ENCODE measurements at regions not wholly inside any gene's neighbourhood (a gene's known extent, or its start where the extent isn't known, plus 50 kb on each side); places are given as distances from the start of the nearest gene placed in this dataset.
"Not testable (repeated sequence)": the region's sequence is repeated elsewhere in the genome, so short reads cannot be mapped to it uniquely, and the experiment has no call there.

- Mint-ChIP-seq H3K36me3 (no peaks in the 10 kb centered on the region), H3K4me1 (no peaks in the 10 kb centered on the region), H3K9me3 (no peaks in the 10 kb centered on the region), H3K27ac (no peak overlapping the region), H3K27me3 (peaks cover 6% of the 10 kb centered on the region), H3K4me3 (no peak overlapping the region)
Measured at GRCh38 chr2:39920307-39920801, 141.3 kb upstream of the THUMPD2 start.

- no peak overlapping the region for H3K4me3 Mint-ChIP-seq
- no peak overlapping the region for H3K27ac Mint-ChIP-seq
- H3K27me3 Mint-ChIP-seq = peaks cover 6% of the 10 kb centered on the region
- no peaks in the 10 kb centered on the region for H3K36me3 Mint-ChIP-seq
- no peaks in the 10 kb centered on the region for H3K4me1 Mint-ChIP-seq
- H3K9me3 Mint-ChIP-seq = no peaks in the 10 kb centered on the region
Measured at GRCh38 chr2:39919511-39920306, 140.7 kb upstream of the THUMPD2 start.

DNA sequence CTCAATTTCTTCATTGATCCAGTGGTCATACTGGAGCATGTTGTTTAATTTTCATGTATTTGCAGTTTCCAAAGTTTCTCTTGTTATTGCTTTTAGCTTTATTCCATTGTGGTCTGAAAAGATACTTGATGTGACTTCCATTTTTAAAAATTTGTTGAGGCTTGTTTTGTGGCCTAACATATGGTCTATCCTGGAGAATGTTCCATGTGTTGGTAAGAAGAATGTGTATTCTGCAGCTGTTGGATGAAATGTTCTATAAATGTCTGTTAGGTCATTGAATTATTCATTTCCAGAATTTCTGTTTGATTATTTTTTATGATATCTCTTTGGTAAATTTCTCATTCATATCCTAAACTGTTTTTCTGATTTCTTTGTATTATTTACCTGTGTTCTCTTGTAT, 139.8 kb upstream of the THUMPD2 start:
- no peaks in the 10 kb centered on the region for H3K4me1 Mint-ChIP-seq
- peaks cover 6% of the 10 kb centered on the region for H3K27me3 Mint-ChIP-seq
- no peaks in the 10 kb centered on the region for H3K9me3 Mint-ChIP-seq
- no peaks in the 10 kb centered on the region for H3K36me3 Mint-ChIP-seq
- H3K27ac Mint-ChIP-seq = no peak overlapping the region
- H3K4me3 Mint-ChIP-seq = no peak overlapping the region

- not testable (repeated sequence) for H3K4me1 Mint-ChIP-seq
Measured at GRCh38 chr2:39917371-39917770, 138.3 kb upstream of the THUMPD2 start.

DNA sequence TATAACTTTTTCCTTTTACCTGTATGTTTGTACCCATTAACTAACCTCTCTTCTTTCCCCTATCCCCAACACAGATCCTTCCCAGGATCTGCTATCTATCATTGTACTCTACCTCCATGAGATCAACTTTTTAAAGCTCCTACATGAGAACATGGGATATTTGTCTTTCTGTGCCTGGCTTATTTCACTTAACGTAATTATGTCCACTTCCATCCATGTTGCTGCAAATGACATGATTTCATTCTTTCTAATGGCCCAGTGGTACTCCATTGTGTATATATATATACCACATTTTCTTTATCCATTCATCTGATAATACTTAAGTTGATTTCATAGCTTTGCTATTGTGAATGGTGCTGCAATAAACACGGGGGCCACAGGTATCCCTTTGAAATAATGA, 135.9 kb upstream of the THUMPD2 start:
- Mint-ChIP-seq H3K36me3 (no peaks in the 10 kb centered on the region), H3K4me1 (no peaks in the 10 kb centered on the region), H3K9me3 (no peaks in the 10 kb centered on the region), H3K27ac (no peak overlapping the region), H3K4me3 (no peak overlapping the region), H3K27me3 (peaks cover 8% of the 10 kb centered on the region)

More at GRCh38 chr2:39917371-39917770, 138.3 kb upstream of the THUMPD2 start:
- not testable (repeated sequence) for H3K9me3 Mint-ChIP-seq, H3K27ac Mint-ChIP-seq, H3K27me3 Mint-ChIP-seq, H3K4me3 Mint-ChIP-seq, H3K36me3 Mint-ChIP-seq

GRCh38 chr2:39913648-39914461, 134.8 kb upstream of the THUMPD2 start:
- no peaks in the 10 kb centered on the region for H3K9me3 Mint-ChIP-seq
- no peaks in the 10 kb centered on the region for H3K4me1 Mint-ChIP-seq
- no peak overlapping the region for H3K4me3 Mint-ChIP-seq
- no peaks in the 10 kb centered on the region for H3K36me3 Mint-ChIP-seq
- peaks cover 6% of the 10 kb centered on the region for H3K27me3 Mint-ChIP-seq
- no peak overlapping the region for H3K27ac Mint-ChIP-seq

- H3K27ac Mint-ChIP-seq = no peak overlapping the region
- no peaks in the 10 kb centered on the region for H3K9me3 Mint-ChIP-seq
- H3K4me1 Mint-ChIP-seq = no peaks in the 10 kb centered on the region
- H3K4me3 Mint-ChIP-seq = no peak overlapping the region
- H3K36me3 Mint-ChIP-seq = no peaks in the 10 kb centered on the region
- peaks cover 5% of the 10 kb centered on the region for H3K27me3 Mint-ChIP-seq
Measured at GRCh38 chr2:39902103-39902502, 123.0 kb upstream of the THUMPD2 start.

GRCh38 chr2:39898934-39899333, 119.9 kb upstream of the THUMPD2 start:
- Mint-ChIP-seq H3K27me3 (peaks cover 7% of the 10 kb centered on the region), H3K4me1 (no peaks in the 10 kb centered on the region), H3K36me3 (no peaks in the 10 kb centered on the region), H3K9me3 (no peaks in the 10 kb centered on the region), H3K4me3 (no peak overlapping the region), H3K27ac (no peak overlapping the region)

DNA sequence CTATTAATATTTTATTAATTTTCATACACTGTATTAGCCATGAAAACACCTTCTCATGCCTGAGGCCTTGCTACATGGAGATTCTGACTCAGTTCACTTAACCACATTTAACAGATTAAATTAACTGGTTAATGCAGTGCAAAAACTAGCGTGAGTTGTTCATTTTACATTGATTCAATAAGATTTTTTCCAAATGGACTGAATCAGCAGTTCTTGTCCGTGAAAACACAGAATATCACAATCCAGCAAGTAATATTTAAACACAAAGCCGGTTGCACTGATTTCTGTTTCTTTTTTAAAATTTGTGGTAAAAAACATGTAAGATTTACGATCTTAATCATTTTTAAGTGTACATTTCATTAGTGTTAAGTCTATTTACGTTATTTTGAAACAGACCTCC, 118.2 kb upstream of the THUMPD2 start:
- no peaks in the 10 kb centered on the region for H3K9me3 Mint-ChIP-seq
- H3K27me3 Mint-ChIP-seq = peaks cover 7% of the 10 kb centered on the region
- H3K36me3 Mint-ChIP-seq = no peaks in the 10 kb centered on the region
- no peaks in the 10 kb centered on the region for H3K4me1 Mint-ChIP-seq
- H3K4me3 Mint-ChIP-seq = no peak overlapping the region
- H3K27ac Mint-ChIP-seq = no peak overlapping the region

GRCh38 chr2:39894082-39894481, 115.0 kb upstream of the THUMPD2 start:
- Mint-ChIP-seq H3K27me3 (peaks cover 9% of the 10 kb centered on the region), H3K4me1 (no peaks in the 10 kb centered on the region), H3K36me3 (no peaks in the 10 kb centered on the region), H3K4me3 (no peak overlapping the region), H3K27ac (no peak overlapping the region), H3K9me3 (no peaks in the 10 kb centered on the region)

DNA sequence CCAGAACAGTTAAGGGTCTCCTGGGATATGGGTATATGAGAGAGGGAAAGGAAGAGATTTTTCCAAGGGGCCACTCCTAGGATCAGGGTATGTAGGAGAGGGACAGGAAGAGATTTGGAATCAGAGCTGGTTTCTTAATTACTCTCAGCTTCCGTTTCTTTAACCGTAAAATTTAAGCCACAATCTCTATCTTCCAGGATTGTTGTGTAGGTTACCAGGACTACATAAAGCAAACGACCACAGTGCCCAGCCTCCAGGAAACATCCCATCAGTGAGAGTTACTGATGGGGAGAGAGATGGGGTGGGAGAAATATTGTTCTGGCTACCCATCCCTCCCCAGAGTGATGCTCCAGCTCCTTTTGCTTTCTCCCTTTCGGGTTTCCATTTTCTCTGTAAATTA, 114.6 kb upstream of the THUMPD2 start:
- no peaks in the 10 kb centered on the region for H3K36me3 Mint-ChIP-seq
- peaks cover 9% of the 10 kb centered on the region for H3K27me3 Mint-ChIP-seq
- H3K4me1 Mint-ChIP-seq = no peaks in the 10 kb centered on the region
- H3K27ac Mint-ChIP-seq = no peak overlapping the region
- no peak overlapping the region for H3K4me3 Mint-ChIP-seq
- H3K9me3 Mint-ChIP-seq = no peaks in the 10 kb centered on the region

DNA sequence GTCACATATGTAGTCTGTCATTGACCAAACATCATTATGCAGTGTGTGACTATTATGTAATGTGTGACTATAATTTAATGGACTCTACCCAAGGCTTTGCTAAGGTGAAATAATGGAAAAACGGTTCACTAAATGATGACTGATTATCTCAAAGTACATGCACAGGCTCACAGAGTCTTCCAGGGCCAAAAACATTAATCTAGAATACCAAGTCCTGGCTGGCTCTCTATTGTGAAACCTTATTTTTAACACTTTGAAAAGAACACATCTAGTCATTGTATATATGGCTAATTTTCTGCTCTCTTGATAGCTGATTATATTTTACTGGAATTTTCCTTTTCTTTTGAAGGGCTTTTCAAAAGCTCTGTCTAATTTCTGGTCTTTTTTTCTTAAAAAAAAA, 102.9 kb upstream of the THUMPD2 start:
- Mint-ChIP-seq H3K4me3 (no peak overlapping the region), H3K27me3 (peaks cover 2% of the 10 kb centered on the region), H3K9me3 (peaks cover 12% of the 10 kb centered on the region)

DNA sequence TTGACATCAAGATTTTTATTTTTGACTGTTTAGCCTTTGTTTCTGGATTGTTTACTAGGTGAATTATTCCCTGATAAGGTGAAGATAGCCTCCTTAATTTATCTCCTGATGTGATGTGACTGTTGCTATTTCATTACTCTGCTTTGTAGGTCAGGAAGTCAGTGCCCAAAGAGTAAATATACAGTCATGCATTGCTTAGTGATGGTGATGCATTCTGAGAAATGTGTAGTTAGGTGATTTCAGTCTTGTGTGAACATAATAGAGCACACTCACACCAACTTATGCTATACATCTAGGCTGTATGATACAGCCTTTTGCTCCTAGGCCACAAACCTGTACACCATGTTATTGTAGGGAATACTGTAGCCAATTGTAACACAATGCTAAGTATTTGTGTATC, 102.4 kb upstream of the THUMPD2 start:
- Mint-ChIP-seq H3K9me3 (peaks cover 12% of the 10 kb centered on the region), H3K36me3 (no peaks in the 10 kb centered on the region), H3K27me3 (peaks cover 2% of the 10 kb centered on the region), H3K4me1 (no peaks in the 10 kb centered on the region), H3K4me3 (no peak overlapping the region), H3K27ac (no peak overlapping the region)

More for the DNA sequence above, 102.9 kb upstream of the THUMPD2 start:
- H3K36me3 Mint-ChIP-seq = no peaks in the 10 kb centered on the region
- no peaks in the 10 kb centered on the region for H3K4me1 Mint-ChIP-seq
- no peak overlapping the region for H3K27ac Mint-ChIP-seq

DNA sequence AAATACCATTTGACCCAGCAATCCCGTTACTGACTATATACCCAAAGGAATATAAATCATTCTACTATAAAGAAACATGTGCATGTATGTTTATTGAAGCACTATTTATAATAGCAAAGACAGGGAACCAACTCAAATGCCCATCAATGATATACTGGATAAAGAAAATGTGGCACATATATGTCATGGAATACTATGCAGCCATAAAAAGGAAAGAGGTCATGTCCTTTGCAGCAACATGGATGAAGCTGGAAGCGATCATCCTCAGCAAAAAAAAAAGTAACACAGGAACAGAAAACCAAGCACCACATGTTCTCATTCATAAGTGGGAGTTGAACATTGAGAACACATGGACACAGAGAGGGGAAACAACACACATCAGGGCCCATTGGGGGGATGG, 99.9 kb upstream of the THUMPD2 start:
- Mint-ChIP-seq H3K9me3 (peaks cover 12% of the 10 kb centered on the region), H3K27ac (peak overlapping the region; percentile 26)
- not testable (repeated sequence) for H3K4me3 Mint-ChIP-seq, H3K27me3 Mint-ChIP-seq, H3K4me1 Mint-ChIP-seq, H3K36me3 Mint-ChIP-seq

- Mint-ChIP-seq H3K4me3 (no peak overlapping the region), H3K36me3 (no peaks in the 10 kb centered on the region), H3K9me3 (peaks cover 10% of the 10 kb centered on the region)
Measured at GRCh38 chr2:39875914-39876267, 96.8 kb upstream of the THUMPD2 start.

DNA sequence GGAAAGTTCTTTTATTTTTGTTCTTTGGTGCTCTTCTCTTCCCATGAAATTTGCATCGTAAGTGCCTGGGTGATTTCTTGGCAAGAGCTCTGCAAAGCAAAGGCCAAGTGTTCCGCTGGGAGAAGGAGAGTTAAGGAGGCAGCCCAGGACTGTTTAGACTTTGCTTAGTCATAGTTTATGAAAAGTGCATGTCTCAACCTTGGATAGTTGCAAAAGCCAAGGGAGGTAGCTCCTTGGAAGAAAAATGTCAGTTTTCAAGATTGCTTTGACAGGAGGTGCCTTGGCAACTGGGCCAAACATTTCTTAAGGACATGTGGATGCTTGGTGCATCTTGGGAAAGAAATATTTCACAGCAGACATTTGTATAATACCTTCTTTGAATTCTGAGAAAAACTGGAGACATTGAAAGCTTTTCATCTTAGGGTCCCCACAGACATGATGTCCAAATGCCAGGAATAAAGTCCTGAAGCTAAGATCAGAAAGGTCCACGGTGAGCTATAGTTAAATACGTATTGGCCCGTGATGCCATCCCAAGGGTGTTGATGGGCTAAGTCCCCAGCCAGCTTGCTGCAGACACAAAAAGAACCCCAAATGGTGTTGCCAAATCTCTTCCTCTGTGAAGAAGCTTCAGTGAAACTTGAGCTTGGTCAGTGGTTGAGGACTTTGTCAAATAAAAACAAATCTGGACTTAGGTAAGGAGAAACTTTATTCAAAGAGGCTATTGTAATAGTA, 96.3 kb upstream of the THUMPD2 start:
- no peaks in the 10 kb centered on the region for H3K4me1 Mint-ChIP-seq
- peaks cover 4% of the 10 kb centered on the region for H3K27me3 Mint-ChIP-seq
- peaks cover 7% of the 10 kb centered on the region for H3K9me3 Mint-ChIP-seq
- no peak overlapping the region for H3K27ac Mint-ChIP-seq
- H3K36me3 Mint-ChIP-seq = no peaks in the 10 kb centered on the region
- no peak overlapping the region for H3K4me3 Mint-ChIP-seq

More at GRCh38 chr2:39875914-39876267, 96.8 kb upstream of the THUMPD2 start:
- H3K4me1 Mint-ChIP-seq = no peaks in the 10 kb centered on the region
- peaks cover 4% of the 10 kb centered on the region for H3K27me3 Mint-ChIP-seq
- no peak overlapping the region for H3K27ac Mint-ChIP-seq

All from activated naive CD4-positive, alpha-beta T cell treated with anti-CD3 and anti-CD28 coated beads, Interleukin-2, amount 50 U/mL, for 24 hours (primary cell).